RWPE1 (cell line): ENCODE measurements at regions not wholly inside any gene's neighbourhood (a gene's known extent, or its start where the extent isn't known, plus 50 kb on each side); places are given as distances from the start of the nearest gene placed in this dataset.

Source experiments
- CTCF ChIA-PET: fragments of 350-600 bp; sonication (Branson Sonifier 250); formaldehyde crosslinking; extraction: SDS; loops from one replicate; lab custom pipeline; 2021; lab: Yijun Ruan, JAX
- POLR2A ChIA-PET: fragments of 400-600 bp; formaldehyde crosslinking; extraction: SDS; loops from one replicate; lab custom pipeline; 2020; ENCODE audit warnings: antibody characterized with exemption; ENCODE audit not compliant: low non-redundant PET; lab: Yijun Ruan, JAX
- DNase-seq: peaks from one replicate; pipeline ENCODE4 v3.0.0; 2012; ENCODE audit warnings: low spot score
- H3K27ac ChIP-seq: fragments of 450-650 bp; 2 replicates; pipeline ENCODE4 v1.5.1; 2017
- CTCF ChIP-seq: fragments of 450-650 bp; conservative IDR thresholded peaks from 2 replicates; pipeline ENCODE4 v1.5.1; 2017; ENCODE audit warnings: low read depth, mild to moderate bottlenecking

GRCh38 chr9:7241694-7242093, 483.9 kb downstream of the KDM4C start:
- TF ChIP-seq CTCF, result no peak
- DNase-seq, result no peak
- H3K27ac ChIP-seq, result no peak overlapping the region
- ChIA-PET POLR2A (no interaction called here), CTCF (no interaction called here)

- no peak for TF ChIP-seq CTCF
- no peak for DNase-seq
- no peak overlapping the region for H3K27ac ChIP-seq
- CTCF ChIA-PET, result interaction anchor here (0.7 kb wide), 1 partner anchor 11 kb away, joined by 4 read pairs; no protein-coding TSS in a partner anchor
- POLR2A ChIA-PET, result no interaction called here
Observed at GRCh38 chr9:7240569-7241311, 483.0 kb downstream of the KDM4C start.

- no peak for TF ChIP-seq CTCF
- CTCF ChIA-PET, result interaction anchor here (0.7 kb wide), 1 partner anchor 10 kb away, joined by 4 read pairs; no protein-coding TSS in a partner anchor
- POLR2A ChIA-PET, result no interaction called here
- DNase-seq, result no peak
- H3K27ac ChIP-seq, result no peak overlapping the region
Observed at GRCh38 chr9:7239708-7240107, 481.9 kb downstream of the KDM4C start.

DNA sequence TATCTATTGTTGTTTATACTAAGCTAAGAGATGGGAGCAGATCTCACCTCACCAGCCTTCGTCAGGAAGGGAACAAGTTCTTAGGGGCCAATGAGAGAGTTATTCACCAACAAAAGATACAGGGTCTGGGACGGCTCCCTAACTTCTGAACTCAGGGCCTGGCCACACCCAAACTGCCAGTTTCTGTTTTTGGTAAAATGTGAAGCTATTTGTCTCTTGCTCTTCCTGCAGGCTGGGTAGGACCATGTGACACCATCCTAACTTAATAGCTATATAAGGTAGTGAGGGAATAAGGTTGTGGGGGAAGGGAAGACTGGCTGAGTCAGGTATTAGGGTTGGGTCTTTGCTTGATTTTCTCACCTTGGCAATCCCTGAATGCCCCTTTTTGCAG, 480.5 kb downstream of the KDM4C start:
- ChIA-PET CTCF (interaction anchor here (1.1 kb wide), 1 partner anchor 20 kb away, joined by 4 read pairs; no protein-coding TSS in a partner anchor), POLR2A (no interaction called here)
- DNase-seq, result no peak
- H3K27ac ChIP-seq, result no peak overlapping the region
- no peak for TF ChIP-seq CTCF

GRCh38 chr9:7237473-7238246, 479.9 kb downstream of the KDM4C start:
- H3K27ac ChIP-seq, result no peak overlapping the region
- no peak for DNase-seq
- no peak for TF ChIP-seq CTCF
- POLR2A ChIA-PET, result no interaction called here
- CTCF ChIA-PET, result interaction anchor here (1.1 kb wide), 1 partner anchor 21 kb away, joined by 4 read pairs; no protein-coding TSS in a partner anchor

- H3K27ac ChIP-seq, result no peak overlapping the region
Observed at GRCh38 chr9:7236186-7236585, 478.4 kb downstream of the KDM4C start.

More at GRCh38 chr9:7236186-7236585, 478.4 kb downstream of the KDM4C start:
- CTCF ChIA-PET, result interaction anchor here (0.6 kb wide), 1 partner anchor 8 kb away, joined by 3 read pairs; no protein-coding TSS in a partner anchor
- no peak for TF ChIP-seq CTCF
- DNase-seq, result no peak
- POLR2A ChIA-PET, result no interaction called here
